Activated CD4-positive, alpha-beta T cell treated with anti-CD3 and anti-CD28 coated beads for 24 hours (primary cell): ENCODE measurements at regions not wholly inside any gene's neighbourhood (a gene's known extent, or its start where the extent isn't known, plus 50 kb on each side); places are given as distances from the start of the nearest gene placed in this dataset.
"Not testable (repeated sequence)": the region's sequence is repeated elsewhere in the genome, so short reads cannot be mapped to it uniquely, and the experiment has no call there.

Source experiments
- DNase-seq, 2 donors: peaks; one replicate each; pipeline ENCODE4 v3.0.0-alpha.2; 2020; ENCODE audit warnings: low read depth in 2 of 2

DNA sequence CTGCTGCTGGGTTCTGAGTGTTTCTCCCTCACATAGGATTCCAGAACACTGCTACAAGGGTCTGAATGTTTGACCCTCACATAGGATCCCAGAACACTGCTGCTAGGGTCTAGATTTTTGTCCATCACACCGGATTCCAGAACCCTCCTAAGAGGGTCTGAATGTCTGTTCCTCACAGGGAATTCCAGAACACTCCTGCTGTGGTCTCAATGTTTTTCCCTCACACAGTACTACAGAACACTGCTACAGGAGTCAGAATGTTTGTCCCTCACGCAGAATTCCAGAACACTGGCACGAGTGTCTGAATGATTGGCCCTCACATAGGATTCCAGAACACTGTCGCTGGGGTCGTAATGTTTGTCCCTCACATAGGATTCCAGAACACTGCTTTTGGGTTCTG, 221.6 kb downstream of the FOXD4L6 start:
- DNase-seq = not testable (repeated sequence)

DNA sequence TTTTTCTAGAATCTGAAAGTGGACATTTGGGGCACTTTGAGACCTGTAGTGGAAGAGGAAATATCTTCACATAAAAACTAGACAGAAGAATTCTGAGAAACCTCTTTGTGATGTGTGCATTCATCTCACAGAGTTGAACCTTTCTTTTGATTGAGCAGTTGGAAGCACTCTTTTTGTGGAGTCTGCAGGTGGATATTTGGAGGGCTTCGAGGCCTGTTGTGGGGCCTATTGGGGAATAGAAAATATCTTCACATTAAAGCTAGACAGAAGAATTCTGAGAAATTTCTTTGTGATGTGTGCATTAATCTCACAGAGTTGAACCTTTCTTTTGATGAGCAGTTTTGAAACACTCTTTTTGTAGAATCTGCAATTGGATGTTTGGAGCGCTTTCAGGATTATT, 236.2 kb downstream of the FOXD4L6 start:
- DNase-seq = not testable (repeated sequence)

DNA sequence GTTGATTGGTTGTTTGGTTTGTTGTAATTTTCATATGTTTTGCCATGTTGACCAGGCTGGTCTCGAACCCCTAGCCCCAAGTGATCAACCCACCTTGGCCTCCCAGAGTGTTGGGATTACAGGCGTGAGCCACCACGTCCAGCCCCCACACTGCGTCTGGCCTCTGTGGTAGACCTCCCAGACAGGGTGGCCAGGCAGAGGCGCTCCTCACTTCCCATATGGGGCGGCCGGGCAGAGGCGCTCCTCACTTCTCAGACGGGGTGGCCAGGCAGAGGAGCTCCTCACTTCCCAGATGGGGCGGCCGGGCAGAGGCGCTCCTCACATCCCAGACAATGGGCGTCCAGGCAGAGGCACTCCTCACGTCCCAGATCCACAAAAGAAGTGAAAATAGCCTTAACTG, 242.6 kb downstream of the FOXD4L6 start:
- not testable (repeated sequence) for DNase-seq

DNA sequence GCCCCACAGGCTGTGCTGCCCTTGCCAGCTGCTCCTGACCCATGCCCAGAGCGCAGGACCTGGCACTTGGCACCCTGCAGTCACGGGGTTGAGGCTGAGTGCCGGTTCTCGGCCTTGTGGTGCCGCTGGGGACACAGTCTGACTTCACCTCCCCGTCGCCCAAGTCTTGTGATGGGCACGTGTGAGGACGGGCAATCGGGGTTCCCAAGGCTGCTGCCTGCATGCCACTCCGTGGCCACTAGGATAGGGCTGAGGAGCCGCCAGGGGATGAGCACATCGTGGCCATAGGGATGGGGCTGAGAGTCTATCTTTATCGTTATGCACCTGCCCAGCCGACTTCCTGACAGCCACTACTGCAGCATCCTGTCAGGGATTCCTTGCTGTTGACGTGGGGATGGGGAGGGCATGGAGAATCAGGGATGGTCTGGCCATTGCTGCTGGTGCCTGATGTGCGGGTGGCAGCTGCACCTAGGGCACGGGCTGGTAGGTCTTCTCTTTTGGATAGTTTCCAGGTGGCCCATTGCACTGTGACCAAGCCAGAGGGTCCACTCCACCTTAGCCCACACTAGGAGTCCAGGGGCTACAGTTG, 243.5 kb downstream of the FOXD4L6 start:
- DNase-seq = not testable (repeated sequence)

DNA sequence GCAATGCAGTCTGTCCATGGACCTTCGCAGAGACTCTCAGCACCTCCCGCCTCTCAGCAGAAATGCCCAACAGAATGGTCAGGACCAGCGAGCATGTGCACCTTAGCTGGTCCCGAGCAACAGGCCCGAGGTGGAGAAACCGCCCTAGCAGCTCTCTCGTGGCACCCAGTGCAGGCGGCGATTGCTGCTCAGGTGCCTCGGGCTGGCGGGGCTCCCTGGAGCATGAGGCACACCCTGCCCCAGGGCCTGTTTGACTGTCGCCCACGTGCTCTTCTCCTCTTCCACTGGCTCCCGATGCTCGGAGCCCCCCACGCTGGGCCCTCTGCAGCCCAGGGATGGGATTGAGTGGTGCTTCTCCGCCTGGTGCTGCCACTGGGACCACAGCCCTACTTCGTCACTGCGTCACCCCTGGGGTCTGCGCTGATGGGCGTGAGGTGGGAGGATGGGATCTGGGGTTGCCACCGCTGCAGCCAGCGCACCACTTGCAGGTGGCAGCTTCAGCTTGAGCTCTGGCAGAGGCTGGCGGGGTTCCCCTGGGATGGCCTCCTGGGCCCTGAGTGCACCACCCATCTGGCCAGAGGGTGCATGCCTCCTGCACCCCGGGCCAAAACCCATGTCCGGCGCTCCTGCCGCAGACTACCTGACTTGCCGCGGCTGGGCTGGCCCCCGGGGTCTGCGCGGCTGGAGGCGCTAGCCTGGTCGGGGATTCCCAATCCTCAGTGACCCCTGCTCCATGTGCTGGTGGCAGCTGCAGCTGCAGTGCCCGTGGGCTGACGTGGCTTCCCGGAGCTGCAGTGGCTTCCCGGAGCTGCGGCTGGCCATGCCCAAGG, 244.2 kb downstream of the FOXD4L6 start:
- DNase-seq = no peak

DNA sequence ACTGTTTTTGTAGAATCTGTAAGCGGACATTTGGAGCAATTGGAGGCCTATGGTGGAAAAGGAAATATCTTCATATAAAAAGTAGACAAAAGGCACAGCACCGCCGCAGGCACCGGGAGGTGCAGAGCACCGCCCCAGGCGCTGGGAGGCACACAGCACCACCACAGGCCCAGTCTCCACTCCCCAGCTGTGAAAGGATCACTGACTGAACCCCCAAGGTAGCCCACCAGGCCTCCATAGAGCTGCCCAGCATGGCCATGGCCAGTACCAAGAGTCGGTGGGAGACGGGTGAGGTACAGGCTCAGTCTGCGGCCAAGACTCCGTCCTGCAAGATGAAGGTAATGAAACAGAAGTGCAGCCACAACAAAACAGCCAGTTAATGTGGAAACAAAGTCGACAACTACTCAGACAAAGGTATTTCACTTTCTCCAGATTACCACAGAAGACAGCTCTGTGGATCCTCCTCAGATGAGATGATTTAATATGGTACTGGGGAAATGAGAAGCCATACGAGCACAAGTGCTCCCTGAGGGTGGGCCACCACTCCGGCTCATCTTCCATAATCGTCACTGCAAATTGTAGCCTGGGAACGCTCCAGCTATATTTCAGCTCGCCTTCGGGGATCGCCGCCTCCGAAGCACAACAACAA, 244.9 kb downstream of the FOXD4L6 start:
- DNase-seq = not testable (repeated sequence)

DNA sequence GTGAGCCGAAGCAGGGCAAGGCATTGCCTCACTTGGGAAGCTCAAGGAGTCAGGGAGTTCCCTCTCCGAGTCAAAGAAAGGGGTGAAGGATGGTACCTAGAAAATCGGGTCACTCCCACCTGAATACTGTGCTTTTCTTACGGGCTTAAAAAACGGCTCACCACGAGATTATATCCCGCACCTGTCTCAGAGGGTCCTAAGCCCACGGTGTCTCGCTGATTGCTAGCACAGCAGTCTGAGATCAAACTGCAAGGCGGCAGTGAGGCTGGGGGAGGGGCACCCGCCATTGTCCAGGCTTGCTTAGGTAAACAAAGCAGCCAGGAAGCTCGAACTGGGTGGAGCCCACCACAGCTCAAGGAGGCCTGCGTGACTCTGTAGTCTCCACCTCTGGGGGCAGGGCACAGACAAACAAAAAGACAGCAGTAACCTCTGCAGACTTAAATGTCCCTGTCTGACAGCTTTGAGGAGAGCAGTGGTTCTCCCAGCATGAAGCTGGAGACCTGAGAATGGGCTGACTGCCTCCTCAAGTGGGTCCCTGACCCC, 254.7 kb downstream of the FOXD4L6 start:
- not testable (repeated sequence) for DNase-seq

DNA sequence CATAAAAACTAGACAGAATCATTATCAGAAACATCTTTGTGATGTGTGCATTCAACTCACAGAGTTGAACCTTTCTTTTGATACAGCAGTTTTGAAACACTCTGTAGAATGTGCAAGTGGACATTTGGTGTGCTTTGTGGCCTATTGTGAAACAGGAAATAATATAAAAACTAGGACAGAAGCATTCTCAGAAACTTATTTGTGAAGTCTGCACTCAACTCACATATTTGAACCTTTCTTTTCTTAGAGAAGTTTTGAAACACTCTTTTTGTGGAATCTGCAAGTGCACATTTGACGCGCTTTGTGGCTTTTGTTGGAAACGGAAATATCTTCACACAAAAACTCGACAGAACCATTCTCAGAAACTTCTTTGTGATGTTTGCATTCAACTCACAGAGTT, 260.0 kb downstream of the FOXD4L6 start:
- not testable (repeated sequence) for DNase-seq
